ENCODE measurements at regions not wholly inside any gene's neighbourhood (a gene's known extent, or its start where the extent isn't known, plus 50 kb on each side); places are given as distances from the start of the nearest gene placed in this dataset.
"Not testable (repeated sequence)": the region's sequence is repeated elsewhere in the genome, so short reads cannot be mapped to it uniquely, and the experiment has no call there.

DNA sequence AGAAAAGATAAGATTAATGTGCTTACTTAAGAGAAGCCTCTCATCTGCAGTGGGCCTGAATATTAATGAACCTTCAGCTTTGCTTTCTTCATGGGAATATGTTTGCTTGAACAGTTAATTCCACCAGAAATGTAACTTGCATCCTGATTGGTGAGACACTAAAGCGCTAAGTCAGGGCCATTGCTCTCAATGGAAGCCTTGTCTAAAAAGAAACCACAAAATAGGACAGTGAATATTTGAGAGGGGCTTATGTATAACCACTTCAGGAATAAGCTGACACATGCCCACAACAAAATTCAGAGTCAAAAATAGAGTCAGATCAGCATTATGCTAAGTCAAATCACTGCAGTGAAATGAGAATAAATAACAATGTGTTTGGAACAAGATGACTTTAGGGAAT is 1125.8 kb downstream of the STIM2 start:
- no peak for DNase-seq

GRCh38 chr4:28001698-28002097 is 1141.1 kb downstream of the STIM2 start:
- no peak for DNase-seq

DNA sequence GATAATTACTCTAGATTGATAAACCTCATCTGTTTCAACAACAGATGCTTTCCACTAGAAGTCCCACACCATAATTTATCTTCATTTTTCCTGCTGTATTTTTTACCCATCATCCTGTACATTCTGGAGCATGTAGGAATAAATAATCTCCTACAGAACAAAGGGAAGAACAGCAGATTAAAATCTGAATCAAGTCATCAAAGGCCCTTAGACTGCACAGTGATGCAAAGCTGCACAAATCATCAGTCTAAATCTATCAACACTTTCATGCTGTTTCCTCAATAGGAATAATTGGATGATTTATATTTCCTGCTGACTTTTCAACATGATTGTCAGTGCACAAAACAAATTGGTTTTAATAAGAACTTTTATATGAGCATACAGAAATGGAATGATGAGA is 1143.9 kb downstream of the STIM2 start:
- no peak for DNase-seq

GRCh38 chr4:28006021-28006420 is 1145.4 kb downstream of the STIM2 start:
- no peak for DNase-seq

DNA sequence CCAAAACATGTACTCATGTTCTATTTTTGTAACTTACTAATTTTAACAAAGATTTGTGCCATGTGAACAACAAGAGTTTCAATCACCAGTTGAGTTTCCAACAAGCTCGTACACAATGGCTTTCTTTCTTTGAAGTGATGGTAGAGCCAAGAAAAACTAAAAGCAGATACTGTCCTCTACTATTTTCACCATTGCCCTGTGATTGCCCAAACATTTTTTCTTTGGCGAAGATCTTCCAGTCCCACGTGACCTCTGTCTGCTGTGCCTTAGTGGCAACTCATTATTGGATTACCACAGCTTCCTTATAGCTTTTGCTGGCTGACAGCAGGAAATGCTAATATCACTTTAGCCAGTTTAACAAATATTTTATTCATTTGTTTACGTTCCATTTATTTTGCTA is 1147.1 kb downstream of the STIM2 start:
- DNase-seq = no peak

DNA sequence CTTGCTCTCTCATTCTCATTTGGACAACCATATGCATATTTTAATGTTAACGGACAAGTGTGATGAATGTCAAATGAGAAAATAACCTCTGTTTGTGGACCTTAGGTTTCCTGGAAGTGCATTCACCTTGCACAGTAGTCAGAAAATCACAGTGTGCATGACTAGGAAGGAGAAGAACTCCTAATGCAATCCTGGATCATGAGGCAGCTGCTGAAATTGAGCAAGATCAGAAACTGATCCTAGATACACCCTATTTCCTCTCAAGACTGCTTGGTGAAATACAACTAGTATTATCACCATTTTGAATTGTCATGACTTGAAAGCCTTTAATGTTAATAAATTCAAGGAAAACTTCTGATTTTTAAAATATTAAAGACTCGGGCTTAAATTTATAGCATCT is 1148.9 kb downstream of the STIM2 start:
- DNase-seq = no peak

DNA sequence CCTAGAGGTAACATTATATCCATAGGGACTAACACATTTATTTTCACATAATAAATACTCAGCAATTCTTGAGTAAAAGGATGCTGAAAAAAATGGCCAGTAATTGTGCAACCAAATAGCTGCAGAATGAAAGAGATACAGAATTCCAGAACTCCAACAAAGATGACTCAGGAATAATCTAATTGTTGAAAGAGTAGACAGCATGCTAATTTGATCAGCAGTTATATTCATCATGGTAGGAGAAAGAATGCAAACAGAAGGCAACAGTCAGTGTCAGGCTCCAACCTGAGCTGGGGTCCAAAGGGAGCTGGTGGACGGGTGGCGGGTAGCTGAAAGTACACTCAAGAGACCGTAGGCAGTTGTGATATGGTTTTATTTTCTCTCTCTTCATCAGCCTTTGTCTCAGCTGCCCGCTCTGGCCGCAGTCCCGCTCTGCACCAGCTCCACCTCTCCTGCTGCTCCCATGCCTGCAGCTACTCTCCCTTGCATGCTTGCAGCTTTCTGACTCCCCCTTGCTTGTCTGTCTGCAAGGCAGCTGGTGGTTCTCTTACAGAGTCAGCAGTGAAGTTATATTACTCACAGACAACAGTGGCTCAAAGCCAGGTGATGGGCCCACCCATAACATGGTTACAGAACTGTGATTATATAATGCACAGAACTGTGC is 1150.1 kb downstream of the STIM2 start:
- no peak for DNase-seq

- no peak for DNase-seq
These were observed 1153.8 kb downstream of the STIM2 start for GRCh38 chr4:28014469-28014868.

GRCh38 chr4:28015996-28016395 is 1155.4 kb downstream of the STIM2 start:
- DNase-seq = no peak

- peak; percentile 27 for DNase-seq
These were observed 1177.6 kb downstream of the STIM2 start for GRCh38 chr4:28038253-28038652.

GRCh38 chr4:28062562-28062961 is 1201.9 kb downstream of the STIM2 start:
- no peak for DNase-seq

DNA sequence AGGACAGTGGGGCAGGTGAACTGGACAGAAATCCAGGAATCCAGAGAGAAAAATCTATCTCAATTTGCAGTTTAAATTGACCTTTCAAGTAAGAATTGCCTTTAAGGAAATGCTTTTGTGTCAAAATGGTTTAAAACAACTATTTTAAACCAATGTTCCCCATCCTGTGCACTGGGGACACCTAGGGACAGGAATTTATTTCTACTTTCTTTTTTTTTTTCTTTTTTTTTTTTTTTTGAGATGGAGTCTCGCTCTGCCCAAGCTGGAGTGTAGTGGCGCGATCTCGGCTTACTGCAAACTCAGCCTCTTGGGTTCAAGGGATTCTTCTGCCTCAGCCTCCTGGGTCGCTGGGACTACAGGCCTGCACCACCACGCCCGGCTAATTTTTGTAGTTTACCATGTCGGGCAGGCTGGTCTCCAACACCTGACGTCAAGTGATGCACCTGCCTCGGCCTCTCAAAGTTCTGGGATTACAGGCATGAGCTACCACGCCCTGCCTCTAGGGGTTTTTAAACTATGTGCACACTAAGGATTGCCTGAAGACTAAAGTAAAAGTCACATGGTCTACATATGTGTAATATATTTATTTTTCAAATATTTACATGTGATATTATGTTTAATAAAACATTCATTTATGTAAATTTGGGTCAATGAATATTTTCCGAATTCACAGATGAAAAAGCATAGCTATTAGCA is 1213.4 kb downstream of the STIM2 start:
- peak; percentile 43 for DNase-seq

GRCh38 chr4:28075401-28075956 is 1214.8 kb downstream of the STIM2 start:
- DNase-seq = no peak

- peak; percentile 59 for DNase-seq
These were observed 1216.6 kb downstream of the STIM2 start for GRCh38 chr4:28077203-28077602.

- DNase-seq = no peak
These were observed 1222.2 kb downstream of the STIM2 start for GRCh38 chr4:28082686-28083390.

DNA sequence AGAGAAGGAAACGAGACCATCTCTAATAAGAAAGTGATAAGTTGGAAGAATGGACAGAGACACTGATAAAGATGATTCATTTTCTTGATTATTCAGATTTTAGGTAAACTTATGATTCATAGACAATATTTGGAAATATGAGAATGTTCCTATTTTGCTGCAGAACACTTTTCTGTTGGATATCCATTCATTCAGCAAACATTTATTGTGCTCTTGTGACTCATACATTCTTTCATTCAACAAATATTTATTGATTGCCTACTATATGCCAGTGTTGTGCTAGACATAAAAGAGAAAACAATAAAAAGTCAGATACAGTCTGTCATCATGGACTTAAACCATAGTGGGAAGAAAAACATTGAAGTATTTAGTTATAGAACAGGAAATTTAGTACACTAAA is 1232.0 kb downstream of the STIM2 start:
- DNase-seq = peak; percentile 81

DNA sequence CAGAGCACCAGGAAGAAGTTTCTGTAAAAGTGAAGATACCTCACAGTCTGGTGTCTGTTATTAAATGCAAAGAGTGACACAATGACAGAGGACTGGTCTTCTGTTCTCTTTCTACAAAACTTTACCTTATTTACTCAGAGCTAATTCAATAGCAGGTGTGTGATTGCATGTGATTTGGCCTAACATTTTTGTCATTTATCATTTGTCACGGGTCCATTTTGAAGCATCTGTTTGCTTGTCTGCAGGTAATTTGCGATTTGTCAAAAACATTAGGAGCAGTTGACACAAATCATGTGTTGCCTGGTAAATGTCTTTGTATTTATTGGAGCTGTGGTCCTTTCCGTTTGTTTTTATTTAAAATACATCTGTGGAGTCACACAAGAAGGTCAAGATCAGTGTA is 1232.4 kb downstream of the STIM2 start:
- DNase-seq = peak; percentile 62

GRCh38 chr4:28101583-28101982 is 1240.9 kb downstream of the STIM2 start:
- no peak for DNase-seq

GRCh38 chr4:28105271-28105859 is 1244.7 kb downstream of the STIM2 start:
- no peak for DNase-seq

DNA sequence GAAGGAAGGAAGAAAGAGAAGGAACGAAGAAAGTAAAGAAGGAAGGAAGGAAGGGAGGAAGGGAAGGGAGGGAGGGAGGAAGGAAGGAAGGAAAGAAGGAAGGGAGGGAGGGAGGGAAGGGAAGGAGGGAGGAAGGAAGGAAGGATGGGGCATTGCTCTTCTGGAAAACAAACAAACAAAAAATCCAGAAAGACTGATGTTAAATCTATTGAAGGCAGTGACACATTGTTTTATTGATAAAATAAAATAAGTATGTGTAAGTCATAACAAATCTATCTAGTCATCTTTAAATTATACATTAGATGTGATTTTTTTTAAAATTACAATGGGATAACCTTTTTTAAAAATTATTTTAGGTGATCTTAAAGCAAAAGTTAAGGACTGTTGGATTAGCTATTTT is 1245.5 kb downstream of the STIM2 start:
- no peak for DNase-seq

DNA sequence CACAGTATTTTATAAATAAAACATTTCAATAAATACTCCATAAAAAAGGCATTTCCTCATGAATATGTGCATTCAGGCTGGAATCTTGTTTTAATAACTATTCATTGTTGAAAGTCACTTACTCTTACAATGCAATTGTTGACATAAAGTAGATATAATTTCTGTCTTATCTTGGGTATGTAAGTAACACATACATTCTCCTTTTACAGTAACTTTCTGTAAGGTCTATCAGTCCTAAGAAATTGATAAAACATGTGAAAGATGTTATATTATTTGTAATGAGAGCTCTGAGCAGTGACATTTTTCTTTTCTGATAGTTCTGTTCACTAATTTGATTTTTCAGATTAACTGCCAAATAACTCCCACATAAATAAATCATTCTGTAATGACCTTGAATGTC is 1249.2 kb downstream of the STIM2 start:
- no peak for DNase-seq

GRCh38 chr4:28112691-28113335 is 1252.2 kb downstream of the STIM2 start:
- not testable (repeated sequence) for DNase-seq

- DNase-seq = not testable (repeated sequence)
These were observed 1252.9 kb downstream of the STIM2 start for GRCh38 chr4:28113586-28113985.
